ENCODE measurements at regions not wholly inside any gene's neighbourhood (a gene's known extent, or its start where the extent isn't known, plus 50 kb on each side); places are given as distances from the start of the nearest gene placed in this dataset.

- DNase-seq, result no peak
Observed at GRCh38 chr5:61689153-61689846, 357.2 kb downstream of the ZSWIM6 start.

GRCh38 chr5:61697809-61698558 is 365.9 kb downstream of the ZSWIM6 start:
- DNase-seq, result no peak

GRCh38 chr5:61701877-61702602 is 370.0 kb downstream of the ZSWIM6 start:
- DNase-seq, result no peak

GRCh38 chr5:61702784-61703183 is 370.7 kb downstream of the ZSWIM6 start:
- no peak for DNase-seq

- DNase-seq, result no peak
Observed at GRCh38 chr5:61704289-61704688, 372.2 kb downstream of the ZSWIM6 start.

GRCh38 chr5:61706751-61707150 is 374.7 kb downstream of the ZSWIM6 start:
- no peak for DNase-seq

GRCh38 chr5:61719124-61719523 is 387.1 kb downstream of the ZSWIM6 start:
- DNase-seq, result no peak

- no peak for DNase-seq
Observed at GRCh38 chr5:61720829-61721228, 388.8 kb downstream of the ZSWIM6 start.

- no peak for DNase-seq
Observed at GRCh38 chr5:61724102-61724501, 392.0 kb downstream of the ZSWIM6 start.

GRCh38 chr5:61728287-61728686 is 396.2 kb downstream of the ZSWIM6 start:
- no peak for DNase-seq

- DNase-seq, result no peak
Observed at GRCh38 chr5:61730866-61731265, 398.8 kb downstream of the ZSWIM6 start.

GRCh38 chr5:61731267-61731945 is 399.3 kb downstream of the ZSWIM6 start:
- no peak for DNase-seq

- no peak for DNase-seq
Observed at GRCh38 chr5:61731946-61732314, 399.9 kb downstream of the ZSWIM6 start.

GRCh38 chr5:61732369-61732768 is 400.3 kb downstream of the ZSWIM6 start:
- no peak for DNase-seq

- DNase-seq, result no peak
Observed at GRCh38 chr5:61732796-61733195, 400.7 kb downstream of the ZSWIM6 start.

GRCh38 chr5:61734001-61734400 is 401.9 kb downstream of the ZSWIM6 start:
- no peak for DNase-seq

GRCh38 chr5:61734966-61735365 is 402.9 kb downstream of the ZSWIM6 start:
- no peak for DNase-seq

GRCh38 chr5:61735531-61735930 is 403.5 kb downstream of the ZSWIM6 start:
- DNase-seq, result no peak

- DNase-seq, result no peak
Observed at GRCh38 chr5:61735995-61736394, 403.9 kb downstream of the ZSWIM6 start.

GRCh38 chr5:61737301-61737963 is 405.4 kb downstream of the ZSWIM6 start:
- no peak for DNase-seq

- DNase-seq, result no peak
Observed at GRCh38 chr5:61737964-61738340, 405.9 kb downstream of the ZSWIM6 start.

- no peak for DNase-seq
Observed at GRCh38 chr5:61738446-61738845, 406.4 kb downstream of the ZSWIM6 start.

All from NCI-H774 (cell line).